H9 (cell line): ENCODE measurements at regions not wholly inside any gene's neighbourhood (a gene's known extent, or its start where the extent isn't known, plus 50 kb on each side); places are given as distances from the start of the nearest gene placed in this dataset.

Experiments used
- DNase-seq: peaks from one replicate; pipeline ENCODE4 v3.0.0-alpha.2; 2017
- H2AFZ ChIP-seq: one replicate; pipeline ENCODE4 v1.6.1; 2013; ENCODE audit warnings: mild to moderate bottlenecking, low read length, control low read depth, moderate library complexity
- H2AK5ac ChIP-seq: 2 replicates; pipeline ENCODE4 v1.6.1; 2013; ENCODE audit warnings: low read length, control low read depth, mixed read lengths; ENCODE audit not compliant: insufficient read length
- H2BK120ac ChIP-seq: one replicate; pipeline ENCODE4 v1.6.1; 2013; ENCODE audit warnings: low read depth, mild to moderate bottlenecking, low read length, control low read depth, inconsistent platforms; ENCODE audit not compliant: poor library complexity, severe bottlenecking
- H2BK12ac ChIP-seq: 2 replicates; pipeline ENCODE4 v1.6.1; 2013; ENCODE audit warnings: low read length, control low read depth, mixed read lengths, low read depth; ENCODE audit not compliant: insufficient read length
- H2BK15ac ChIP-seq: 2 replicates; pipeline ENCODE4 v1.6.1; 2013; ENCODE audit warnings: low read depth, low read length, control low read depth
- H2BK20ac ChIP-seq: one replicate; pipeline ENCODE4 v1.6.1; 2013; ENCODE audit warnings: low read depth, mild to moderate bottlenecking, low read length, control low read depth, inconsistent platforms; ENCODE audit not compliant: poor library complexity, severe bottlenecking
- H2BK5ac ChIP-seq: 2 replicates; pipeline ENCODE4 v1.6.1; 2013; ENCODE audit warnings: low read length, control low read depth, mixed read lengths; ENCODE audit not compliant: insufficient read length
- H3K14ac ChIP-seq: 2 replicates; pipeline ENCODE4 v1.6.1; 2013; ENCODE audit warnings: low read length, control low read depth; ENCODE audit not compliant: insufficient read depth
- H3K18ac ChIP-seq: 2 replicates; pipeline ENCODE4 v1.6.1; 2013; ENCODE audit warnings: low read depth, mild to moderate bottlenecking, mixed read lengths, low read length, control low read depth; ENCODE audit not compliant: insufficient read length
- H3K23ac ChIP-seq: 2 replicates; pipeline ENCODE4 v1.6.1; 2013; ENCODE audit warnings: low read length, control low read depth, mixed read lengths, low read depth; ENCODE audit not compliant: insufficient read length
- H3K23me2 ChIP-seq: 2 replicates; pipeline ENCODE4 v1.6.1; 2013; ENCODE audit warnings: low read depth, mild to moderate bottlenecking, mixed read lengths, low read length, control low read depth; ENCODE audit not compliant: insufficient read length, poor library complexity, severe bottlenecking
- H3K27ac ChIP-seq: 2 replicates; pipeline ENCODE4 v1.5.1; 2013; ENCODE audit warnings: low read length, control low read depth, mixed read lengths, low read depth; ENCODE audit not compliant: insufficient read length
- H3K27me3 ChIP-seq: 2 replicates; pipeline ENCODE4 v1.6.1; 2013; ENCODE audit warnings: low read length, control low read depth, inconsistent platforms; ENCODE audit not compliant: insufficient read depth
- H3K4ac ChIP-seq: 2 replicates; pipeline ENCODE4 v1.6.1; 2013; ENCODE audit warnings: low read depth, mild to moderate bottlenecking, control low read depth, inconsistent platforms, low read length, moderate library complexity
- H3K4me1 ChIP-seq: 2 replicates; pipeline ENCODE4 v1.6.1; 2013; ENCODE audit warnings: low read length, control low read depth, inconsistent platforms; ENCODE audit not compliant: insufficient read depth
- H3K4me2 ChIP-seq: 2 replicates; pipeline ENCODE4 v1.6.1; 2013; ENCODE audit warnings: low read length, control low read depth, mixed read lengths; ENCODE audit not compliant: insufficient read length, insufficient read depth
- H3K56ac ChIP-seq: 2 replicates; pipeline ENCODE4 v1.6.1; 2013; ENCODE audit warnings: low read depth, mild to moderate bottlenecking, mixed read lengths, low read length, control low read depth; ENCODE audit not compliant: insufficient read length
- H3K79me1 ChIP-seq: 2 replicates; pipeline ENCODE4 v1.6.1; 2013; ENCODE audit warnings: low read depth, mild to moderate bottlenecking, moderate library complexity, low read length, control low read depth, inconsistent platforms; ENCODE audit not compliant: insufficient read depth, poor library complexity, severe bottlenecking
- H3K79me2 ChIP-seq: 2 replicates; pipeline ENCODE4 v1.6.1; 2013; ENCODE audit warnings: low read length, control low read depth, inconsistent platforms; ENCODE audit not compliant: insufficient read depth
- H3K9ac ChIP-seq: 2 replicates; pipeline ENCODE4 v1.6.1; 2013; ENCODE audit warnings: low read length, control low read depth, mixed read lengths; ENCODE audit not compliant: insufficient read length; ENCODE audit errors: extremely low read depth
- H3K9me3 ChIP-seq: one replicate; pipeline ENCODE4 v1.6.1; 2013; ENCODE audit warnings: low read depth, low read length, inconsistent platforms; ENCODE audit not compliant: control insufficient read depth
- H3T11ph ChIP-seq: one replicate; pipeline ENCODE4 v1.6.1; 2013; ENCODE audit warnings: mild to moderate bottlenecking, low read length, control low read depth, inconsistent platforms
- H4K20me1 ChIP-seq: one replicate; pipeline ENCODE4 v1.6.1; 2013; ENCODE audit not compliant: control insufficient read depth, insufficient read length, insufficient read depth
- H4K5ac ChIP-seq: 2 replicates; pipeline ENCODE4 v1.6.1; 2013; ENCODE audit warnings: low read depth, mild to moderate bottlenecking, mixed read lengths, low read length, control low read depth; ENCODE audit not compliant: insufficient read length
- H4K8ac ChIP-seq: replicated peaks from 2 replicates; pipeline ENCODE4 v1.6.1; 2013; ENCODE audit warnings: low read length, control low read depth, mixed read lengths, low read depth; ENCODE audit not compliant: insufficient read length
- H4K91ac ChIP-seq: 2 replicates; pipeline ENCODE4 v1.6.1; 2013; ENCODE audit warnings: low read depth, mild to moderate bottlenecking, moderate library complexity, mixed read lengths, low read length, control low read depth; ENCODE audit not compliant: insufficient read length
- H3K27ac Mint-ChIP-seq, 3 experiments: 2 replicates in 2 of 3; 3 replicates in 1 of 3; pipeline ENCODE4 v1.8.0; 2020 to 2021; ENCODE audit warnings: mixed read lengths in 3 of 3, mild to moderate bottlenecking in 1 of 3, moderate library complexity in 1 of 3
- H3K27me3 Mint-ChIP-seq: 2 replicates; pipeline ENCODE4 v1.8.0; 2021; ENCODE audit warnings: low read depth, mild to moderate bottlenecking, moderate library complexity, mixed read lengths
- H3K36me3 Mint-ChIP-seq, 3 experiments: 2 replicates in 2 of 3; 3 replicates in 1 of 3; pipeline ENCODE4 v1.8.0; 2020 to 2021; ENCODE audit warnings: low read depth in 3 of 3, mixed read lengths in 3 of 3; ENCODE audit not compliant: insufficient read depth in 1 of 3
- H3K4me1 Mint-ChIP-seq, 2 experiments: 2 replicates each; pipeline ENCODE4 v1.8.0; 2020; ENCODE audit warnings: mixed read lengths in 2 of 2
- H3K4me3 Mint-ChIP-seq, 2 experiments: 2 replicates in 1 of 2; 3 replicates in 1 of 2; pipeline ENCODE4 v1.8.0; 2020 to 2021; ENCODE audit warnings: mild to moderate bottlenecking in 2 of 2, mixed read lengths in 2 of 2, moderate library complexity in 1 of 2
- H3K9me3 Mint-ChIP-seq, 2 experiments: 2 replicates in 1 of 2; 3 replicates in 1 of 2; pipeline ENCODE4 v1.8.0; 2020; ENCODE audit warnings: mild to moderate bottlenecking in 2 of 2, mixed read lengths in 2 of 2, moderate library complexity in 1 of 2
- WGBS: extraction: QIAGEN DNeasy Blood & Tissue Kit; methylation state at CpG from one replicate; pipeline ENCODE4 v1.1.7; 2013; ENCODE audit warnings: missing lambda C conversion rate, low lambda C conversion rate, mixed read lengths; ENCODE audit not compliant: insufficient read length; ENCODE audit errors: extremely low coverage; 5-methylcytosine and 5-hydroxymethylcytosine counted together
- TF ChIP-seq, protein P1 (sequence below): fragments of 200-600 bp; sonication (generic); conservative IDR thresholded peaks from 3 replicates; pipeline ENCODE4 v1.8.0; 2021; ENCODE audit warnings: antibody characterized with exemption, mild to moderate bottlenecking

GRCh38 chr18:38198526-38198925 lies 632.9 kb upstream of the CELF4 start:
- no peak overlapping the region for H2AFZ ChIP-seq
- no peak overlapping the region for H2BK120ac ChIP-seq
- no peak overlapping the region for H4K5ac ChIP-seq
- no peak overlapping the region for H3K14ac ChIP-seq
- no peak overlapping the region for H3T11ph ChIP-seq
- no peak overlapping the region for H2BK20ac ChIP-seq
- no peak overlapping the region for H2BK12ac ChIP-seq
- no peak overlapping the region for H4K91ac ChIP-seq
- H3K23ac ChIP-seq: no peak overlapping the region
- no peak overlapping the region for H4K8ac ChIP-seq
- no peaks in the 10 kb centered on the region for H3K9me3 Mint-ChIP-seq
- DNase-seq: no peak
- H3K27ac ChIP-seq: no peak overlapping the region
- no peaks in the 10 kb centered on the region for H3K27me3 ChIP-seq
- H3K36me3 Mint-ChIP-seq: no peaks in the 10 kb centered on the region; a peak in 1 of 7 replicates
- H3K23me2 ChIP-seq: no peaks in the 10 kb centered on the region
- no peak overlapping the region for H3K4ac ChIP-seq
- H3K9ac ChIP-seq: no peak overlapping the region
- no peaks in the 10 kb centered on the region for H4K20me1 ChIP-seq
- peaks cover 41% of the 10 kb centered on the region in 2 experiments for H3K4me1 Mint-ChIP-seq
- no peaks in the 10 kb centered on the region for H3K79me1 ChIP-seq
- no peak overlapping the region for H3K4me3 Mint-ChIP-seq
- H3K27me3 Mint-ChIP-seq: no peaks in the 10 kb centered on the region
- H3K27ac Mint-ChIP-seq: no peak overlapping the region
- H3K18ac ChIP-seq: no peak overlapping the region
- no peaks in the 10 kb centered on the region for H3K79me2 ChIP-seq
- no peak overlapping the region for H3K4me2 ChIP-seq
- no peak overlapping the region for H3K56ac ChIP-seq
- WGBS: no CpG with 5 or more reads among the region's 1 CpG
- peaks cover 3% of the 10 kb centered on the region; the same call in 1 of the 2 replicates for H3K4me1 ChIP-seq
- H2BK15ac ChIP-seq: no peak overlapping the region
- no peak overlapping the region for H2BK5ac ChIP-seq
- H2AK5ac ChIP-seq: no peak overlapping the region
- TF ChIP-seq, protein P1, sequence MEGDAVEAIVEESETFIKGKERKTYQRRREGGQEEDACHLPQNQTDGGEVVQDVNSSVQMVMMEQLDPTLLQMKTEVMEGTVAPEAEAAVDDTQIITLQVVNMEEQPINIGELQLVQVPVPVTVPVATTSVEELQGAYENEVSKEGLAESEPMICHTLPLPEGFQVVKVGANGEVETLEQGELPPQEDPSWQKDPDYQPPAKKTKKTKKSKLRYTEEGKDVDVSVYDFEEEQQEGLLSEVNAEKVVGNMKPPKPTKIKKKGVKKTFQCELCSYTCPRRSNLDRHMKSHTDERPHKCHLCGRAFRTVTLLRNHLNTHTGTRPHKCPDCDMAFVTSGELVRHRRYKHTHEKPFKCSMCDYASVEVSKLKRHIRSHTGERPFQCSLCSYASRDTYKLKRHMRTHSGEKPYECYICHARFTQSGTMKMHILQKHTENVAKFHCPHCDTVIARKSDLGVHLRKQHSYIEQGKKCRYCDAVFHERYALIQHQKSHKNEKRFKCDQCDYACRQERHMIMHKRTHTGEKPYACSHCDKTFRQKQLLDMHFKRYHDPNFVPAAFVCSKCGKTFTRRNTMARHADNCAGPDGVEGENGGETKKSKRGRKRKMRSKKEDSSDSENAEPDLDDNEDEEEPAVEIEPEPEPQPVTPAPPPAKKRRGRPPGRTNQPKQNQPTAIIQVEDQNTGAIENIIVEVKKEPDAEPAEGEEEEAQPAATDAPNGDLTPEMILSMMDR: no peak
- no peaks in the 10 kb centered on the region for H3K9me3 ChIP-seq
